ENCODE measurements at regions not wholly inside any gene's neighbourhood (a gene's known extent, or its start where the extent isn't known, plus 50 kb on each side); places are given as distances from the start of the nearest gene placed in this dataset.

DNA sequence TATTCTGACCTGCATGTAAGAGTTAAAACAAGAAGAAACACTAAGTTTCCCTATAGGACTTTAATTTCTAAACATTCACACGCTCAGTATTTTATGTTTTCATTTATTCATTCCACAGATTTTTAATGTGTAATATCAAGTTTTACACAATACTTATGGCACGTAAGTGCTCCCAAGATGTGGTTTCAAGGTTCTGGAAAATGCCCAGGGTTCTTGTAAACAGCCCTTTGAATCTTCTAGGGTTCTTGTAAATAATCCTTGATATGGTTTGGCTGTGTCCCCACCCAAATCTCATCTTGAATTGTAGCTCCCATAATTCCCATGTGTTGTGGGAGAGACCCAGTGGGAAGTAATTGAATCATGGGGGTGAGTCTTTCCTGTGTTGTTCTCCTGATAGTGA, 383.0 kb downstream of the TXNL1 start:
- TF ChIP-seq TAF1 (IDR thresholded peaks at IDR 0.05; ENCODE audit: borderline replicate concordance, low read depth, low read length) (no peak), POLR2AphosphoS5 (IDR thresholded peaks at IDR 0.05; ENCODE audit: low read depth, low read length) (no peak)

All from GM12892 (cell line).